ENCODE measurements at regions not wholly inside any gene's neighbourhood (a gene's known extent, or its start where the extent isn't known, plus 50 kb on each side); places are given as distances from the start of the nearest gene placed in this dataset.

- no peak for TF ChIP-seq CTCF (IDR thresholded peaks at IDR 0.05)
Observed at GRCh38 chr14:58788655-58789503, 151.1 kb downstream of the DACT1 start.

- TF ChIP-seq CTCF (IDR thresholded peaks at IDR 0.05): no peak
Observed at GRCh38 chr14:58789736-58790135, 152.0 kb downstream of the DACT1 start.

- no peak for TF ChIP-seq CTCF (IDR thresholded peaks at IDR 0.05)
Observed at GRCh38 chr14:58792416-58792815, 154.7 kb downstream of the DACT1 start.

- no peak for TF ChIP-seq CTCF (IDR thresholded peaks at IDR 0.05)
Observed at GRCh38 chr14:58793131-58793740, 155.5 kb downstream of the DACT1 start.

- no peak for TF ChIP-seq CTCF (IDR thresholded peaks at IDR 0.05)
Observed at GRCh38 chr14:58794993-58795762, 157.4 kb downstream of the DACT1 start.

GRCh38 chr14:58796242-58797009, 158.7 kb downstream of the DACT1 start:
- TF ChIP-seq CTCF (IDR thresholded peaks at IDR 0.05): no peak

GRCh38 chr14:58797010-58797429, 159.3 kb downstream of the DACT1 start:
- no peak for TF ChIP-seq CTCF (IDR thresholded peaks at IDR 0.05)

Measured in LNCAP (cell line).